ENCODE measurements at regions not wholly inside any gene's neighbourhood (a gene's known extent, or its start where the extent isn't known, plus 50 kb on each side); places are given as distances from the start of the nearest gene placed in this dataset.

GRCh38 chr12:125683748-125684381, 618.6 kb downstream of the AACS start:
- TF ChIP-seq CTCF (IDR thresholded peaks at IDR 0.05) (peak; percentile 91), EZH2 (IDR thresholded peaks at IDR 0.05) (no peak), EZH2phosphoT487 (IDR thresholded peaks at IDR 0.05) (no peak)
- Mint-ChIP-seq H3K4me3 (no peak overlapping the region), H3K27me3 (ENCODE audit: insufficient read depth, low read depth) (peaks cover 3% of the 10 kb centered on the region), H3K4me1 (no peaks in the 10 kb centered on the region), H3K36me3 (no peaks in the 10 kb centered on the region), H3K9me3 (peaks cover 4% of the 10 kb centered on the region), H3K27ac (no peak overlapping the region)
- Histone ChIP-seq H3F3A (ENCODE audit: low read depth) (no peaks in the 10 kb centered on the region), H3K27ac (no peak overlapping the region), H2AFZ (replicated peaks) (no peak overlapping the region), H3K4me1 (no peaks in the 10 kb centered on the region), H3K79me2 (ENCODE audit: low read depth) (no peaks in the 10 kb centered on the region), H4K20me1 (ENCODE audit: low read depth) (no peaks in the 10 kb centered on the region), H3K9me3 (ENCODE audit: low read depth) (no peaks in the 10 kb centered on the region), H3K27me3 (peaks cover 45% of the 10 kb centered on the region), H3K9ac (no peak overlapping the region), H3K4me3 (no peak overlapping the region), H3K36me3 (no peaks in the 10 kb centered on the region), H3K4me2 (no peak overlapping the region)
- DNase-seq (ENCODE audit: low spot score) = peak; percentile 87

- no peaks in the 10 kb centered on the region for H3K79me2 ChIP-seq (ENCODE audit: low read depth)
- H3K27me3 Mint-ChIP-seq (ENCODE audit: insufficient read depth, low read depth) = peaks cover 5% of the 10 kb centered on the region
Observed at GRCh38 chr12:125684968-125685790, 619.9 kb downstream of the AACS start.

DNA sequence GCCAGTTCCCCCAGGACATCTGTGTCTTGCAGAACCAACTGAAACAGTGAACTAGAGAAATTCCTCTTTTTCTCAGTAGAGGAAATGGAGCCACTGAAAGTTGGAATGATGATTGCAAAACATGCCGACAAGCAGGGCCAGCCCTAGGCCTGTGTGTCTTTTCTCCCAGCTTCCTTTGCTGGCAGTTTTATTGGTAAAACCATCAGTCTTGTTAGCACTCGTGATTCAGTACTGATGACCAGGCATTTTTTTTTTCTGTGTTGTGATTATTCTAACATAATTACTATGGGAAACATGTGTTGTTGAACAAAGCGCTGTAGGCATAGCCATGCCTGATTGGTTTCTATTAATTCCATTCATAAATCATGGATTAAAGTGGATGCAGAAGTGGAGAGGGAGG, 620.7 kb downstream of the AACS start:
- no peak overlapping the region for H3K27ac Mint-ChIP-seq
- Histone ChIP-seq H3F3A (ENCODE audit: low read depth) (no peaks in the 10 kb centered on the region), H4K20me1 (ENCODE audit: low read depth) (no peaks in the 10 kb centered on the region), H2AFZ (replicated peaks) (no peak overlapping the region), H3K36me3 (no peaks in the 10 kb centered on the region), H3K79me2 (ENCODE audit: low read depth) (no peaks in the 10 kb centered on the region), H3K27me3 (peaks cover 45% of the 10 kb centered on the region), H3K4me2 (no peak overlapping the region), H3K4me3 (no peak overlapping the region), H3K9ac (no peak overlapping the region), H3K27ac (no peak overlapping the region), H3K4me1 (no peaks in the 10 kb centered on the region), H3K9me3 (ENCODE audit: low read depth) (no peaks in the 10 kb centered on the region)
- TF ChIP-seq EZH2phosphoT487 (IDR thresholded peaks at IDR 0.05) = no peak
- no peak for TF ChIP-seq EZH2 (IDR thresholded peaks at IDR 0.05)
- no peak for TF ChIP-seq CTCF (IDR thresholded peaks at IDR 0.05)
- H3K36me3 Mint-ChIP-seq = no peaks in the 10 kb centered on the region
- no peak overlapping the region for H3K4me3 Mint-ChIP-seq
- DNase-seq (ENCODE audit: low spot score) = no peak
- H3K27me3 Mint-ChIP-seq (ENCODE audit: insufficient read depth, low read depth) = peaks cover 5% of the 10 kb centered on the region
- peaks cover 3% of the 10 kb centered on the region for H3K9me3 Mint-ChIP-seq
- H3K4me1 Mint-ChIP-seq = no peaks in the 10 kb centered on the region

More at GRCh38 chr12:125684968-125685790, 619.9 kb downstream of the AACS start:
- Histone ChIP-seq H2AFZ (replicated peaks) (no peak overlapping the region), H4K20me1 (ENCODE audit: low read depth) (no peaks in the 10 kb centered on the region), H3K36me3 (no peaks in the 10 kb centered on the region), H3K9ac (no peak overlapping the region), H3K27ac (no peak overlapping the region), H3K4me2 (no peak overlapping the region), H3K4me1 (no peaks in the 10 kb centered on the region), H3K4me3 (no peak overlapping the region), H3K9me3 (ENCODE audit: low read depth) (no peaks in the 10 kb centered on the region), H3K27me3 (peaks cover 45% of the 10 kb centered on the region), H3F3A (ENCODE audit: low read depth) (no peaks in the 10 kb centered on the region)
- Mint-ChIP-seq H3K4me3 (no peak overlapping the region), H3K9me3 (peaks cover 4% of the 10 kb centered on the region), H3K36me3 (no peaks in the 10 kb centered on the region), H3K27ac (no peak overlapping the region), H3K4me1 (no peaks in the 10 kb centered on the region)
- no peak for DNase-seq (ENCODE audit: low spot score)
- TF ChIP-seq EZH2 (IDR thresholded peaks at IDR 0.05) (no peak), CTCF (IDR thresholded peaks at IDR 0.05) (no peak), EZH2phosphoT487 (IDR thresholded peaks at IDR 0.05) (no peak)
